NCI-H510A (cell line): ENCODE measurements at regions not wholly inside any gene's neighbourhood (a gene's known extent, or its start where the extent isn't known, plus 50 kb on each side); places are given as distances from the start of the nearest gene placed in this dataset.
"Not testable (repeated sequence)": the region's sequence is repeated elsewhere in the genome, so short reads cannot be mapped to it uniquely, and the experiment has no call there.

Experiments
- DNase-seq: peaks from one replicate; lab custom pipeline; 2025; lab: John Stamatoyannopoulos, UW

- peak; percentile 50 for DNase-seq
Observed at GRCh38 chr11:82533628-82534327, 199.9 kb downstream of the FAM181B start.

GRCh38 chr11:82529936-82530335, 203.7 kb downstream of the FAM181B start:
- no peak for DNase-seq

GRCh38 chr11:82527081-82527584, 206.5 kb downstream of the FAM181B start:
- no peak for DNase-seq

- DNase-seq = no peak
Observed at GRCh38 chr11:82523141-82523540, 210.5 kb downstream of the FAM181B start.

- DNase-seq = no peak
Observed at GRCh38 chr11:82521427-82521826, 212.2 kb downstream of the FAM181B start.

- no peak for DNase-seq
Observed at GRCh38 chr11:82507288-82507687, 226.4 kb downstream of the FAM181B start.

GRCh38 chr11:82505379-82505778, 228.3 kb downstream of the FAM181B start:
- DNase-seq = no peak

- DNase-seq = not testable (repeated sequence)
Observed at GRCh38 chr11:82501174-82501573, 232.5 kb downstream of the FAM181B start.

- DNase-seq = peak; percentile 6
Observed at GRCh38 chr11:82494988-82495432, 238.7 kb downstream of the FAM181B start.

- no peak for DNase-seq
Observed at GRCh38 chr11:82474876-82475275, 258.8 kb downstream of the FAM181B start.

GRCh38 chr11:82465481-82465880, 268.2 kb downstream of the FAM181B start:
- no peak for DNase-seq

GRCh38 chr11:82462608-82463242, 270.9 kb downstream of the FAM181B start:
- DNase-seq = no peak

- DNase-seq = no peak
Observed at GRCh38 chr11:82458761-82459160, 274.9 kb downstream of the FAM181B start.

GRCh38 chr11:82458147-82458546, 275.5 kb downstream of the FAM181B start:
- no peak for DNase-seq

- DNase-seq = no peak
Observed at GRCh38 chr11:82450996-82451395, 282.7 kb downstream of the FAM181B start.

GRCh38 chr11:82406611-82407010, 327.1 kb downstream of the FAM181B start:
- no peak for DNase-seq

GRCh38 chr11:82405421-82405820, 328.2 kb downstream of the FAM181B start:
- DNase-seq = no peak

- no peak for DNase-seq
Observed at GRCh38 chr11:82404981-82405380, 328.7 kb downstream of the FAM181B start.

- DNase-seq = no peak
Observed at GRCh38 chr11:82403640-82404305, 329.9 kb downstream of the FAM181B start.

- no peak for DNase-seq
Observed at GRCh38 chr11:82398300-82398815, 335.3 kb downstream of the FAM181B start.

- DNase-seq = not testable (repeated sequence)
Observed at GRCh38 chr11:82396639-82397038, 337.0 kb downstream of the FAM181B start.

- DNase-seq = no peak
Observed at GRCh38 chr11:82384308-82384707, 349.4 kb downstream of the FAM181B start.
